ENCODE measurements at regions not wholly inside any gene's neighbourhood (a gene's known extent, or its start where the extent isn't known, plus 50 kb on each side); places are given as distances from the start of the nearest gene placed in this dataset.

DNA sequence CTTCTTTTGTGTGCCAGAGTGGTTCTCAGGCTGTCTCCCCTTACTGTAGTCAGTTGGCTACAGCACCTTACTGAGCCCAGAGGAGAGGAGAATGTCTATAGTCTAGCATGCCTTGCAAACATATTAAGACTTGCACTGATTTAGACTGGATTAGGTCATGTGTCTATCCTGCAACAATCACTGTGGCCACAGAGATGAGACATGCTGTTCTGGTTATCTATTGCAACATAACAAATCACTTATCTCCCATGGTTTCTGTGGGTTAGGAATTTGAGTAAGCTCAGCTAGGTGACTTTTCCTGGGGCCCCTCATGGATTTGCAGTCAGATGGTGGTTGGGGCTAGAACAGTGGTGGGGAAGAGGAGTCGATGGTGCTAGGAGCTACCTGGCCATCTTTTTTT is 261.3 kb downstream of the SOD2 start:
- no peak overlapping the region for H3K4me3 ChIP-seq (ENCODE audit: low read length)
- no peaks in the 10 kb centered on the region for H3K9me2 ChIP-seq (replicated peaks; ENCODE audit: insufficient read depth, low read length)

GRCh38 chr6:159430323-159430722 is 261.1 kb downstream of the FNDC1 start:
- H3K4me2 ChIP-seq (ENCODE audit: low read depth, low read length, poor library complexity, severe bottlenecking), result no peak overlapping the region

More for the DNA sequence above, 261.3 kb downstream of the SOD2 start:
- H3K4me1 ChIP-seq (ENCODE audit: low read length), result no peaks in the 10 kb centered on the region
- H3K79me2 ChIP-seq (ENCODE audit: low read length), result no peaks in the 10 kb centered on the region
- no peaks in the 10 kb centered on the region for H3K27me3 ChIP-seq (ENCODE audit: low read length)
- H4K20me1 ChIP-seq (ENCODE audit: insufficient read depth, low read depth, low read length), result no peaks in the 10 kb centered on the region
- H3K4me2 ChIP-seq (ENCODE audit: low read depth, low read length, poor library complexity, severe bottlenecking), result no peak overlapping the region
- peaks cover 3% of the 10 kb centered on the region; the same call in 1 of the 2 replicates for H3K36me3 ChIP-seq (ENCODE audit: insufficient read depth, low read length)
- no peak overlapping the region for H2AFZ ChIP-seq (ENCODE audit: low read length)
- no peak for DNase-seq
- no peak overlapping the region for H3K9ac ChIP-seq (ENCODE audit: low read length)
- no peak overlapping the region for H3K27ac ChIP-seq (ENCODE audit: low read length)
- peaks cover 7% of the 10 kb centered on the region for H3K9me3 ChIP-seq (ENCODE audit: low read length)

GRCh38 chr6:159429433-159429832 is 260.2 kb downstream of the FNDC1 start:
- Histone ChIP-seq H3K9me2 (replicated peaks; ENCODE audit: insufficient read depth, low read length) (no peaks in the 10 kb centered on the region), H3K79me2 (ENCODE audit: low read length) (no peaks in the 10 kb centered on the region), H3K27me3 (ENCODE audit: low read length) (no peaks in the 10 kb centered on the region), H2AFZ (ENCODE audit: low read length) (no peak overlapping the region), H3K4me2 (ENCODE audit: low read depth, low read length, poor library complexity, severe bottlenecking) (no peak overlapping the region), H4K20me1 (ENCODE audit: insufficient read depth, low read depth, low read length) (no peaks in the 10 kb centered on the region), H3K27ac (ENCODE audit: low read length) (no peak overlapping the region), H3K9me3 (ENCODE audit: low read length) (peaks cover 7% of the 10 kb centered on the region), H3K4me3 (ENCODE audit: low read length) (no peak overlapping the region), H3K36me3 (ENCODE audit: insufficient read depth, low read length) (peaks cover 3% of the 10 kb centered on the region; the same call in 1 of the 2 replicates), H3K9ac (ENCODE audit: low read length) (no peak overlapping the region), H3K4me1 (ENCODE audit: low read length) (no peaks in the 10 kb centered on the region)
- no peak for DNase-seq

More at GRCh38 chr6:159430323-159430722, 261.1 kb downstream of the FNDC1 start:
- no peaks in the 10 kb centered on the region for H4K20me1 ChIP-seq (ENCODE audit: insufficient read depth, low read depth, low read length)
- no peaks in the 10 kb centered on the region for H3K27me3 ChIP-seq (ENCODE audit: low read length)
- H3K9me2 ChIP-seq (replicated peaks; ENCODE audit: insufficient read depth, low read length), result no peaks in the 10 kb centered on the region
- no peaks in the 10 kb centered on the region for H3K4me1 ChIP-seq (ENCODE audit: low read length)
- no peak overlapping the region for H3K9ac ChIP-seq (ENCODE audit: low read length)
- no peak overlapping the region for H3K27ac ChIP-seq (ENCODE audit: low read length)
- DNase-seq, result no peak
- no peaks in the 10 kb centered on the region for H3K79me2 ChIP-seq (ENCODE audit: low read length)
- H3K4me3 ChIP-seq (ENCODE audit: low read length), result no peak overlapping the region
- no peak overlapping the region for H2AFZ ChIP-seq (ENCODE audit: low read length)
- H3K36me3 ChIP-seq (ENCODE audit: insufficient read depth, low read length), result peaks cover 3% of the 10 kb centered on the region; the same call in 1 of the 2 replicates
- peaks cover 7% of the 10 kb centered on the region for H3K9me3 ChIP-seq (ENCODE audit: low read length)

DNA sequence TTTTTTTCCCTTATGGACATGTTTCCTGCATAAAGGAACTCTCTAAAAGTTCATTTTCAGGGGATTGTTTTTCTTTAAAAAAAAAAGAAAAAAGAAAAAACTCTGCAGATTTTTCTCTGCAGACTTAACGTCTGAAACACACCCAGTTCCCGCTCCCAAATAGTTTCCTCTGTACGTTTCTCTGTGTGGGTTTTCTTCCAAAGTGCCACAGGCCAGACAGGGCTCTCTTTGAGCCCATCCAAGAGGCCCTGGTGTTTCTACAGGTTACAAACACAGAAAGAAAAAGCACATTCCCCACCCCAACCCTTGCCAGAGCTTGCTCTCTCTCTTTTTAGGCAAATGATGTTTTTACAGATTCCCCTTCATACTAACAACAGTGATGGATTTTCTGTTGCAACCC is 258.6 kb downstream of the FNDC1 start:
- H3K36me3 ChIP-seq (ENCODE audit: insufficient read depth, low read length), result no peaks in the 10 kb centered on the region

GRCh38 chr6:159427335-159427734 is 258.1 kb downstream of the FNDC1 start:
- H3K27ac ChIP-seq (ENCODE audit: low read length), result no peak overlapping the region
- no peak overlapping the region for H3K9ac ChIP-seq (ENCODE audit: low read length)
- H3K9me3 ChIP-seq (ENCODE audit: low read length), result no peaks in the 10 kb centered on the region
- no peak for DNase-seq
- H3K9me2 ChIP-seq (replicated peaks; ENCODE audit: insufficient read depth, low read length), result no peaks in the 10 kb centered on the region
- H3K4me2 ChIP-seq (ENCODE audit: low read depth, low read length, poor library complexity, severe bottlenecking), result no peak overlapping the region
- H3K27me3 ChIP-seq (ENCODE audit: low read length), result no peaks in the 10 kb centered on the region
- no peaks in the 10 kb centered on the region for H4K20me1 ChIP-seq (ENCODE audit: insufficient read depth, low read depth, low read length)
- H3K79me2 ChIP-seq (ENCODE audit: low read length), result no peaks in the 10 kb centered on the region
- no peak overlapping the region for H2AFZ ChIP-seq (ENCODE audit: low read length)
- peaks cover 4% of the 10 kb centered on the region; the same call in 1 of the 2 replicates for H3K4me1 ChIP-seq (ENCODE audit: low read length)
- H3K36me3 ChIP-seq (ENCODE audit: insufficient read depth, low read length), result no peaks in the 10 kb centered on the region
- H3K4me3 ChIP-seq (ENCODE audit: low read length), result no peak overlapping the region

More for the DNA sequence above, 258.6 kb downstream of the FNDC1 start:
- H3K27ac ChIP-seq (ENCODE audit: low read length), result no peak overlapping the region
- H3K4me2 ChIP-seq (ENCODE audit: low read depth, low read length, poor library complexity, severe bottlenecking), result no peak overlapping the region
- no peaks in the 10 kb centered on the region for H3K9me2 ChIP-seq (replicated peaks; ENCODE audit: insufficient read depth, low read length)
- no peak overlapping the region for H3K4me3 ChIP-seq (ENCODE audit: low read length)
- DNase-seq, result no peak
- no peaks in the 10 kb centered on the region for H4K20me1 ChIP-seq (ENCODE audit: insufficient read depth, low read depth, low read length)
- no peak overlapping the region for H3K9ac ChIP-seq (ENCODE audit: low read length)
- no peaks in the 10 kb centered on the region for H3K9me3 ChIP-seq (ENCODE audit: low read length)
- no peaks in the 10 kb centered on the region for H3K79me2 ChIP-seq (ENCODE audit: low read length)
- peaks cover 4% of the 10 kb centered on the region; the same call in 1 of the 2 replicates for H3K4me1 ChIP-seq (ENCODE audit: low read length)
- H2AFZ ChIP-seq (ENCODE audit: low read length), result no peak overlapping the region
- H3K27me3 ChIP-seq (ENCODE audit: low read length), result no peaks in the 10 kb centered on the region

DNA sequence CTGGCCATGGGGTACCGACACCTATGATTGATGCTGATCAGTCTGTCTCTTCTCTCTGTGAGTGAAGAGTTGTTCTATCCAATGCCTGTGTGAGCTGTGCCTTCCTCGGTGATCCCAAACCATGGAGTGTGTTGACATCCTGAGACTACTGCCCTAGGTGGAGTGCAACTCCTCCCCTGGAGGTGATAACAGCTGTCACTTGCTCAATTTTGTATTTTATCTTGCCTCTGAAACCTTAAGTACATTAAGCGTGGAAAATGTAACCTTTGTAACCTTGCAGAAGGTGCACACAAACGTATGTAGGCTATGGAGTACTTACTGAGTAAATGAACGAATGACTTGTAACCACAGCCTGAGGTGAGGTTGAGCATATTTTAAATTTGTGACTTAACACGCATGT is 256.2 kb downstream of the FNDC1 start:
- H3K4me2 ChIP-seq (ENCODE audit: low read depth, low read length, poor library complexity, severe bottlenecking), result no peak overlapping the region
- no peaks in the 10 kb centered on the region for H3K79me2 ChIP-seq (ENCODE audit: low read length)
- no peaks in the 10 kb centered on the region for H3K9me3 ChIP-seq (ENCODE audit: low read length)
- H3K4me1 ChIP-seq (ENCODE audit: low read length), result peaks cover 4% of the 10 kb centered on the region; the same call in 1 of the 2 replicates
- no peak overlapping the region for H3K27ac ChIP-seq (ENCODE audit: low read length)
- no peak for DNase-seq
- no peaks in the 10 kb centered on the region for H3K36me3 ChIP-seq (ENCODE audit: insufficient read depth, low read length)
- no peaks in the 10 kb centered on the region for H4K20me1 ChIP-seq (ENCODE audit: insufficient read depth, low read depth, low read length)
- H3K4me3 ChIP-seq (ENCODE audit: low read length), result no peak overlapping the region
- no peak overlapping the region for H3K9ac ChIP-seq (ENCODE audit: low read length)
- no peaks in the 10 kb centered on the region for H3K9me2 ChIP-seq (replicated peaks; ENCODE audit: insufficient read depth, low read length)
- H3K27me3 ChIP-seq (ENCODE audit: low read length), result no peaks in the 10 kb centered on the region
- H2AFZ ChIP-seq (ENCODE audit: low read length), result no peak overlapping the region

DNA sequence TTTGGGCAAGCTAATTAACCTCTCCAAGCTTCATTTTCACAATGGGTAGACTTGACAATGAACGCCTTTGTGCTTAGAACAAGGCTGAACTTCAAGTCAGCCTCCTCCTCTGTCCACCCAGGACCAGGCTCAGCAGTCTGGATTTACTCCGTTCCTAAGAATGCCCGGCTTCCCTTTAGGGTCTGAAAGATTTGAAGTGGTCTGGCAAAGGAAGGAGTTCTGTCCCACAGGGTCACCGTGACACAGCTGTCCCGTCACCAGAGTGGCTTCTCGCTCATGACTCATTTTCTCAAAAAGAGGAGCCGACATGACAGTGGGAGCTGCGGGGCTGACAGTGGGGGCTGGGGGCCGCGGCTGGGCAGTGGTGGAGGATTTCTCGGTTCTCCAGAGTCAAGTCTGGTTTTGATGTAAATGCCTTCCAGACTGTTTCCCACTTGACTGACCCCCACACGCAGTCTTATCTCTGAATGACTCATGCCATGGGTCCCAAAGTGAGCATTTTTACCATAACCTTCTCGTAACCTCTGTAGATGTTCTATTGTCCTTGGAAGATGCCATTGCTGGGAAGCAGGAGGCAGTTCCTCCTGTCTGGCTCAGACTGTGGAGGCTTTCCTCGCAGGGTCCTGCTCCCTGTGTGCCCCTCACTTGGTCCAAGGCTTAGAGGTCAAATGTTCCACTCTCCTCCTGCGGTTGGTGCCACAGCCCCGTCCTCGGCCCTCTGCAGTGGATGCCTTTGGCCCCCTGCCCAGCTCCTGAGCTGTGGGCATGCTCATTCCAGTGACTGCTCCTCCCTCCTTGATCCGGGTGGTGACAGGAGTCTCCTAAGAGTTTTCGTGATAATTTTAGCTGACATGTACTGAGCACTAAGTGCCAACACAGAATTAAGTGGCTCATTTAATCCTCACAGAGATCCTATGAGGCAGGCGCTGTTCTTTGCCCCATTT is 253.1 kb downstream of the FNDC1 start:
- Histone ChIP-seq H3K36me3 (ENCODE audit: insufficient read depth, low read length) (no peaks in the 10 kb centered on the region), H3K79me2 (ENCODE audit: low read length) (no peaks in the 10 kb centered on the region), H3K4me1 (ENCODE audit: low read length) (peaks cover 18% of the 10 kb centered on the region), H3K9me2 (replicated peaks; ENCODE audit: insufficient read depth, low read length) (no peaks in the 10 kb centered on the region), H3K27ac (ENCODE audit: low read length) (no peak overlapping the region), H3K9me3 (ENCODE audit: low read length) (no peaks in the 10 kb centered on the region), H3K27me3 (ENCODE audit: low read length) (no peaks in the 10 kb centered on the region), H3K4me3 (ENCODE audit: low read length) (no peak overlapping the region), H4K20me1 (ENCODE audit: insufficient read depth, low read depth, low read length) (no peaks in the 10 kb centered on the region), H3K4me2 (ENCODE audit: low read depth, low read length, poor library complexity, severe bottlenecking) (no peak overlapping the region), H2AFZ (ENCODE audit: low read length) (no peak overlapping the region), H3K9ac (ENCODE audit: low read length) (no peak overlapping the region)
- no peak for DNase-seq

DNA sequence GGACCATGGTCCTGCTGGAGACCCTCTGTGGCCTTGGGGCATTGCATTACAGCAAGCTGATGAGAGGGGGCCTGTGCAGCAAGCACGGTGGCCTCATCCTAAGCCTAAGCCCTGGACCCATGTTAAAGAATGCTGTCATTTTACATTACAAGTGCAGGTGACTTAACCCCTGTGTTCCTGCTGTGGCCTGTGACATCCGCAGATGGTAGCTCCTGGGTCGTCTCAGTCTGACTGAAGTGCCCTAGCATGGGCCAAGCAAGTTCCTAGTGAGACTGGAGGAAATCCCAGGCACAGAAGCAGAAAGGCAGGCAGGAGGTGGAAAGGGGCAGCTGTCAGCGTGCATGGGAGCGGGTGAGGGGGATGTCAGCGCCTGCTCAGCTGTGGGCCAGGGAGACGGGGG is 252.4 kb downstream of the FNDC1 start:
- no peaks in the 10 kb centered on the region for H3K79me2 ChIP-seq (ENCODE audit: low read length)
- no peaks in the 10 kb centered on the region for H3K9me2 ChIP-seq (replicated peaks; ENCODE audit: insufficient read depth, low read length)
- no peak for DNase-seq
- H3K4me1 ChIP-seq (ENCODE audit: low read length), result peaks cover 18% of the 10 kb centered on the region
- H3K4me3 ChIP-seq (ENCODE audit: low read length), result no peak overlapping the region
- no peaks in the 10 kb centered on the region for H3K27me3 ChIP-seq (ENCODE audit: low read length)
- no peaks in the 10 kb centered on the region; the same call in 1 of the 2 replicates for H3K36me3 ChIP-seq (ENCODE audit: insufficient read depth, low read length)
- no peak overlapping the region for H3K9ac ChIP-seq (ENCODE audit: low read length)
- no peak overlapping the region for H3K27ac ChIP-seq (ENCODE audit: low read length)
- H3K9me3 ChIP-seq (ENCODE audit: low read length), result no peaks in the 10 kb centered on the region
- no peak overlapping the region for H3K4me2 ChIP-seq (ENCODE audit: low read depth, low read length, poor library complexity, severe bottlenecking)
- no peaks in the 10 kb centered on the region for H4K20me1 ChIP-seq (ENCODE audit: insufficient read depth, low read depth, low read length)
- H2AFZ ChIP-seq (ENCODE audit: low read length), result no peak overlapping the region

All from Karpas-422 (cell line).